ENCODE measurements at regions not wholly inside any gene's neighbourhood (a gene's known extent, or its start where the extent isn't known, plus 50 kb on each side); places are given as distances from the start of the nearest gene placed in this dataset.

DNA sequence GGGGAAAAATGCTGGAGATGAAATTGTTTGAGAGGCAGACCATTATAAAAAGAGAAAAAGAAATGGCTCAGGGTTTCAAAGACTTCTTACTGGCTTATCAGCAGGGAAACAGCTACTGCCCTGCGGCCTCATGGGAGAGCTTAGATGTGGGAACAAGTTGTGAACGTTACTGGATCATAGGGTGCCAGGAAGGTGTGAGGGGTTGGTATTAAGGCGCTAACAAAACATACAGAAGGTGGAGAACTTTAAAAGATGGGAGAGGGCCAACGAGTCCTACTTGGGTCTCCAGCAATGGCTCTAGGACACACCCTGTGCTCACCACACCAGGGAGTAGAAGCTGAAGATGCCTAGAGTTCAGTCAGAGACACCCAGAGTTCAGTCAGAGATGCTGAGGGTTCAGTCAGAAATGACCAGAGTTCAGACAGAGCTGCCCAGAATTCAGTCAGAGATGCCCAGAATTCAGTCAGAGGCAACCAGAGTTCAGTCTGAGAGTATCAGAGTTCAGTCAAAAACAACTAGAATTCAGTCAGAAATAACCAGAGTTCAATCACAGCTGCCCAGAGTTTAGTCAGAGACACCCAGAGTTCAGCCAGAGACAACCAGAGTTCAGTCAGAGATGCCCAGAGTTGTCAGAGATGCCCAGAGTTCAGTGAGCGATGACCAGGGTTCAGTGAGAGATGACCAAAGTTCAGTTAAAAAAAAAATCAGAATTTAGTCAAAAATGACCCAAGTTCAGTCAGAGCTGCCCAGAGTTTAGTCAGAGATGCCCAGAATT is 1103.6 kb downstream of the BCL11B start:
- no peaks in the 10 kb centered on the region for H3K36me3 ChIP-seq (ENCODE audit: control insufficient read depth, insufficient read depth, low read length)
- no peak overlapping the region for H3K27ac ChIP-seq (ENCODE audit: low read depth, low read length)
- H3K27me3 ChIP-seq (ENCODE audit: control insufficient read depth, insufficient read depth, low read length), result no peaks in the 10 kb centered on the region
- DNase-seq (ENCODE audit: low read depth in 4 of 6, low spot score in 6 of 6), result no peak
- H3K4me1 ChIP-seq (ENCODE audit: control insufficient read depth, insufficient read depth, low read length), result no peaks in the 10 kb centered on the region
- no peaks in the 10 kb centered on the region for H3K9me3 ChIP-seq (ENCODE audit: control insufficient read depth, insufficient read depth, low read length)
- H3K4me3 ChIP-seq (ENCODE audit: low read depth, low read length), result no peak overlapping the region
- WGBS (ENCODE audit: insufficient coverage), result 89% methylated on average over 5 of the region's 5 CpGs

GRCh38 chr14:98169170-98169587 is 1102.8 kb downstream of the BCL11B start:
- Histone ChIP-seq H3K4me1 (ENCODE audit: control insufficient read depth, insufficient read depth, low read length) (no peaks in the 10 kb centered on the region), H3K27me3 (ENCODE audit: control insufficient read depth, insufficient read depth, low read length) (no peaks in the 10 kb centered on the region), H3K36me3 (ENCODE audit: control insufficient read depth, insufficient read depth, low read length) (no peaks in the 10 kb centered on the region), H3K27ac (ENCODE audit: low read depth, low read length) (no peak overlapping the region), H3K4me3 (ENCODE audit: low read depth, low read length) (no peak overlapping the region), H3K9me3 (ENCODE audit: control insufficient read depth, insufficient read depth, low read length) (no peaks in the 10 kb centered on the region)
- DNase-seq (ENCODE audit: low read depth in 4 of 6, low spot score in 6 of 6), result no peak

DNA sequence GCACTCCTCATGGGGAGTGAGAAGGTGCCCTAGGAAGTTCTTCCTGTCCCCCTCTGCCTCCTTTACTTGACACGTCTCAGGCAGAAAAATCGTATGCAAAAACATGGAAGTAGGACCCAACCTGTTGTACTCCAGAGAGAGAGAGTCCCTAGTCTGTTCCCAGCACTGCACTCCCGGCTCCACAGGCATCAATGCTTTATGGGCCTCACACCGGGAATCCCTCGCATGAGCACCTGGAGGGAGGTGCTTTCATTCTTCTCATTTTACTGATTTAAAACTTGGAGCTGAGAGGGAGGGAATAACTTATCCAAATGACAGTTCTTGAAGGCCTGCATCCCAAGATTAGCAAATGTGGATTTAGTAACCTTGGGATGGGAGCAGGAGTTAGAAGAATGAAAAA is 1101.4 kb downstream of the BCL11B start:
- no peak for DNase-seq (ENCODE audit: low read depth in 4 of 6, low spot score in 6 of 6)
- Histone ChIP-seq H3K4me3 (ENCODE audit: low read depth, low read length) (no peak overlapping the region), H3K4me1 (ENCODE audit: control insufficient read depth, insufficient read depth, low read length) (no peaks in the 10 kb centered on the region), H3K27me3 (ENCODE audit: control insufficient read depth, insufficient read depth, low read length) (no peaks in the 10 kb centered on the region), H3K36me3 (ENCODE audit: control insufficient read depth, insufficient read depth, low read length) (no peaks in the 10 kb centered on the region), H3K27ac (ENCODE audit: low read depth, low read length) (no peak overlapping the region), H3K9me3 (ENCODE audit: control insufficient read depth, insufficient read depth, low read length) (no peaks in the 10 kb centered on the region)
- WGBS (ENCODE audit: insufficient coverage), result 58% methylated on average over 3 of the region's 5 CpGs

- Histone ChIP-seq H3K9me3 (ENCODE audit: control insufficient read depth, insufficient read depth, low read length) (no peaks in the 10 kb centered on the region), H3K36me3 (ENCODE audit: control insufficient read depth, insufficient read depth, low read length) (no peaks in the 10 kb centered on the region), H3K4me3 (ENCODE audit: low read depth, low read length) (no peak overlapping the region), H3K27ac (ENCODE audit: low read depth, low read length) (no peak overlapping the region), H3K27me3 (ENCODE audit: control insufficient read depth, insufficient read depth, low read length) (no peaks in the 10 kb centered on the region), H3K4me1 (ENCODE audit: control insufficient read depth, insufficient read depth, low read length) (no peaks in the 10 kb centered on the region)
- 91% methylated on average over 3 of the region's 3 CpGs for WGBS (ENCODE audit: insufficient coverage)
- no peak for DNase-seq (ENCODE audit: low read depth in 4 of 6, low spot score in 6 of 6)
Observed at GRCh38 chr14:98171654-98172053, 1100.3 kb downstream of the BCL11B start.

DNA sequence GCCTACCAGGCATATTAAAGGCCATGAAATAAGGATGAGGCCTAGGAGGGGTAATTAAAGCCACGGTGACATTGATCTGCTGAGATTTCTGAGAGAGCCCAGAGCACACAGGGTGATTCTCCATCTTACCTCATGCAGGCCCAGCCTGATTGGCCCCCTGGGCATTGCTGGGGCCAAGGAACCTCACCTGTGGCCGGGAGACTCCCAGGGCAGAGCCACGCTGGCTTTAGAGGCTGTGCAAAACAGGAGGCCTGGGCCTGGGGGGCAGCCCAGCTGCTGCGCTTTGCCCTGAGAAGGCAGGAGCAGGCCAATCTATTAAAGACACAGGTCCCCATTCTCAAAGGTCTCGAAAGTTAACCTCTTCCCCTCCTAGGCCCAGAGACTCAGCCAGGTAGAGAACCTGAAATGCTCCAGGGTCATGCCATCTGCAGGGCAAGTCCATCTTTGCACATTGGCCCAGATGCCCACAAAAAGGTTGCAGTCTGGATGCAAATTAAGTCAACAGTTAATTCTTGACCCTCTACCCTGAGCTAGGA is 1099.7 kb downstream of the BCL11B start:
- H3K4me3 ChIP-seq (ENCODE audit: low read depth, low read length), result no peak overlapping the region
- H3K4me1 ChIP-seq (ENCODE audit: control insufficient read depth, insufficient read depth, low read length), result no peaks in the 10 kb centered on the region
- DNase-seq (ENCODE audit: low read depth in 4 of 6, low spot score in 6 of 6), result no peak
- no peaks in the 10 kb centered on the region for H3K9me3 ChIP-seq (ENCODE audit: control insufficient read depth, insufficient read depth, low read length)
- 83% methylated on average over 5 of the region's 5 CpGs for whole genome bisulfite sequencing (ENCODE audit: insufficient coverage)
- H3K27me3 ChIP-seq (ENCODE audit: control insufficient read depth, insufficient read depth, low read length), result no peaks in the 10 kb centered on the region
- no peak overlapping the region for H3K27ac ChIP-seq (ENCODE audit: low read depth, low read length)
- H3K36me3 ChIP-seq (ENCODE audit: control insufficient read depth, insufficient read depth, low read length), result no peaks in the 10 kb centered on the region

DNA sequence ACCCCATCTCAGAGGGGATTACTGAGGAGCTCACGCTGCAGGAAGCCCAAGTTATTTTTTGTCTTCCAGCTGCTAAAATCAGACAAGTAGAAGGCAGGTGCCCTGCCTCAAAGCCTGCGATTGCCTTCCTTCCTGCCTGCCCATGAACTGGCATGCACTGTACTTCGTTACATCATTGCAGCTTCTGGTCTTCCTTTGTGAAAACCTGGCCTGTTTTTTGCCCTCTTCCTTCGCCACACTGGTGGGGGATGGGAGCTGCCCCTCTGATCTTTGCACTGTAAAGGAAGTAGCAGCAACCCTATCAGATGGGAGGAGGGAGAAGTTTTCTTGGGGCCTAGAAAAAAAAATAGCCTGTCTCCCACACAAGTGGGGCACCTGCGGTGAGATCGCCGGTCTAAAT is 1098.7 kb downstream of the BCL11B start:
- DNase-seq (ENCODE audit: low read depth in 4 of 6, low spot score in 6 of 6), result no peak
- 71% methylated on average over 3 of the region's 7 CpGs for WGBS (ENCODE audit: insufficient coverage)
- Histone ChIP-seq H3K27me3 (ENCODE audit: control insufficient read depth, insufficient read depth, low read length) (no peaks in the 10 kb centered on the region), H3K4me3 (ENCODE audit: low read depth, low read length) (no peak overlapping the region), H3K4me1 (ENCODE audit: control insufficient read depth, insufficient read depth, low read length) (no peaks in the 10 kb centered on the region), H3K36me3 (ENCODE audit: control insufficient read depth, insufficient read depth, low read length) (no peaks in the 10 kb centered on the region), H3K9me3 (ENCODE audit: control insufficient read depth, insufficient read depth, low read length) (no peaks in the 10 kb centered on the region), H3K27ac (ENCODE audit: low read depth, low read length) (no peak overlapping the region)

DNA sequence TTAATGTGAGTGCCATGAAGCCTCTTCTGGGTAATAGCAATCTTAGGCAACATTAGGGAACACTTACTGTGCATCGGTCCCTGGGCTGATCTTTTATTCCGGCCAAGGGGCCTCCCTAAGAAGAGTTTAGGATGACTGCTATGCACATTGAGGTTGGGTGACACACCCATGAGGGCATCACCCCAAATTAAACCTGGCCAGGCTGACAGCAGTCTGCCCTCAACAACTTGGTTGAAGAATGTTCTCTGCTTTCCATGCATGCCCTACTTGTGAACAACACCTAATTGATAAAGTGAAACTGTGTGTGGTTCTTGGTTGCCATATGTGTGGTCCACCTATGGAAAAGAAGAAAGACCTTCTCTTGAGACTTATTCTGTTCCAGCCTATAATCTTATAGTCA is 1098.0 kb downstream of the BCL11B start:
- Histone ChIP-seq H3K36me3 (ENCODE audit: control insufficient read depth, insufficient read depth, low read length) (no peaks in the 10 kb centered on the region), H3K9me3 (ENCODE audit: control insufficient read depth, insufficient read depth, low read length) (no peaks in the 10 kb centered on the region), H3K4me1 (ENCODE audit: control insufficient read depth, insufficient read depth, low read length) (no peaks in the 10 kb centered on the region), H3K4me3 (ENCODE audit: low read depth, low read length) (no peak overlapping the region), H3K27me3 (ENCODE audit: control insufficient read depth, insufficient read depth, low read length) (no peaks in the 10 kb centered on the region), H3K27ac (ENCODE audit: low read depth, low read length) (no peak overlapping the region)
- WGBS (ENCODE audit: insufficient coverage), result no CpG with 5 or more reads among the region's 2 CpGs
- DNase-seq (ENCODE audit: low read depth in 4 of 6, low spot score in 6 of 6), result no peak

DNA sequence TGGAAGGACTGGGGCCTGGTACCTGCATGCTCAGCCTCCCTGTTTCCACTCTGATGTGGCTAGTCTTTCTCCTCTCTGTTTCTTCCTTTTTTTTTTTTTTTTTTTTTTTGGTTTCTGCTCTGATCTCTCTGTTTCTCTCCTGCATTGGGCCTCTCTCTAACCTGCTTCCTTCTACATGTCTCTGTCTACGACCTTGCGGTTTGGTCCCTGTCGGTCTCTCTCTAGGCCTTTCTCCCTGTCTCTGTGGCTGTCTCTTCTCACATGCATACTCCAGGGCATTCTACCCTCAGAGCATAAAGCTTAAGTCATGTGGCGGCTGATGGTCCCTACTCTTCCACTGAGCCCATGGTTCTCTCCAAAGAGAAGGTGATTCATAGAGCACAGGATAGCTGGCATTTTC is 1096.6 kb downstream of the BCL11B start:
- H3K27me3 ChIP-seq (ENCODE audit: control insufficient read depth, insufficient read depth, low read length), result no peaks in the 10 kb centered on the region
- WGBS (ENCODE audit: insufficient coverage), result 94% methylated on average over 3 of the region's 4 CpGs
- no peak for DNase-seq (ENCODE audit: low read depth in 4 of 6, low spot score in 6 of 6)
- H3K4me1 ChIP-seq (ENCODE audit: control insufficient read depth, insufficient read depth, low read length), result no peaks in the 10 kb centered on the region
- no peaks in the 10 kb centered on the region for H3K36me3 ChIP-seq (ENCODE audit: control insufficient read depth, insufficient read depth, low read length)
- no peak overlapping the region for H3K4me3 ChIP-seq (ENCODE audit: low read depth, low read length)
- H3K27ac ChIP-seq (ENCODE audit: low read depth, low read length), result no peak overlapping the region
- H3K9me3 ChIP-seq (ENCODE audit: control insufficient read depth, insufficient read depth, low read length), result no peaks in the 10 kb centered on the region

- Histone ChIP-seq H3K36me3 (ENCODE audit: control insufficient read depth, insufficient read depth, low read length) (no peaks in the 10 kb centered on the region), H3K9me3 (ENCODE audit: control insufficient read depth, insufficient read depth, low read length) (no peaks in the 10 kb centered on the region), H3K27ac (ENCODE audit: low read depth, low read length) (no peak overlapping the region), H3K27me3 (ENCODE audit: control insufficient read depth, insufficient read depth, low read length) (no peaks in the 10 kb centered on the region), H3K4me3 (ENCODE audit: low read depth, low read length) (no peak overlapping the region), H3K4me1 (ENCODE audit: control insufficient read depth, insufficient read depth, low read length) (no peaks in the 10 kb centered on the region)
- WGBS (ENCODE audit: insufficient coverage), result 89% methylated on average over 4 of the region's 5 CpGs
- DNase-seq (ENCODE audit: low read depth in 4 of 6, low spot score in 6 of 6), result no peak
Observed at GRCh38 chr14:98175881-98176280, 1096.1 kb downstream of the BCL11B start.

GRCh38 chr14:98176892-98177291 is 1095.1 kb downstream of the BCL11B start:
- no peak for DNase-seq (ENCODE audit: low read depth in 4 of 6, low spot score in 6 of 6)
- no CpG with 5 or more reads among the region's 3 CpGs for WGBS (ENCODE audit: insufficient coverage)
- H3K27ac ChIP-seq (ENCODE audit: low read depth, low read length), result no peak overlapping the region
- no peaks in the 10 kb centered on the region for H3K4me1 ChIP-seq (ENCODE audit: control insufficient read depth, insufficient read depth, low read length)
- no peaks in the 10 kb centered on the region for H3K36me3 ChIP-seq (ENCODE audit: control insufficient read depth, insufficient read depth, low read length)
- H3K9me3 ChIP-seq (ENCODE audit: control insufficient read depth, insufficient read depth, low read length), result no peaks in the 10 kb centered on the region
- no peak overlapping the region for H3K4me3 ChIP-seq (ENCODE audit: low read depth, low read length)
- no peaks in the 10 kb centered on the region for H3K27me3 ChIP-seq (ENCODE audit: control insufficient read depth, insufficient read depth, low read length)

All from spinal cord (tissue), 9 donors.